Limb (tissue), 2 donors: ENCODE measurements at regions not wholly inside any gene's neighbourhood (a gene's known extent, or its start where the extent isn't known, plus 50 kb on each side); places are given as distances from the start of the nearest gene placed in this dataset.

Experiments used
- DNase-seq, 2 donors: peaks; one replicate each; pipeline ENCODE4 v3.0.0-alpha.2; 2016; ENCODE audit errors: extremely low spot score in 2 of 2

DNA sequence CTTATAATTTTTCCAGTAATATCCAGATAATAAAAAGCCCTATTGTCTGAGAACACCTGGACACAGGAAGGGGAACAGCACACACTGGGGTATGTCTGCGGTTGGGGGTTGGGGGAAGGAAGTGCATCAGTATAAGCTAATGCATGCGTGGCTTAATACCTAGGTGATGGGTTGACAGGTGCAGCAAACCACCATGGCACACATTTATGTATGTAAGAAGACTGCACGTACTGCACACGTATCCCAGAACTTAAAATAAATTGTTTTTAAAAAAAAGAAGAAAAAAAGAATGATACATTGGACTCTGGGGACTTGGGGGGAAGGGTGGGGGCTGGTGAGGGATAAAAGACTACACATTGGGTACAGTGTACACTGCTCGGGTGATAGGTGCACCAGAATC, 144.9 kb upstream of the C1orf174 start:
- no peak for DNase-seq

GRCh38 chr1:4045397-4046010, 145.4 kb upstream of the C1orf174 start:
- DNase-seq = peak in 1 of 2 donors; percentile 4

GRCh38 chr1:4046836-4047461, 146.9 kb upstream of the C1orf174 start:
- peak in 1 of 2 donors; percentile 9 for DNase-seq

DNA sequence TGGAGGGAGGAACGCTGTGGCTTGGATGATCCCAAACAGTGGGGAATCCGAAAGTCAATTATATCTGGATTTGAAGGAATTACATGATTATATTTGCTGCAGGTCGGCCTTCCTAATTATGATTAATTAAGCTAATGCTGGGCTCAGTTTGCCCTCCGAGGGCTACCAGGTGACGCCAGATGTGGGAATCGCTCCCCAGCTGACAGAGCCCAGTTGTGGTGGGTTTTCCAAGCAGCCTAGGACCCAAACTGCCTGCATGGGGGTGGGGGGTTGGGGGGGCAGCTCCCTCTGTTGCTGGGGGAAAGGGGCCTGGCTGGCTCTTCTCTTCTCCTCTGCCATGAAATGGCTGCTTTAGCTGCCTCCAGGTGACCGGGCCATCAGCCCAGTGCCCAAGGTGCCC, 147.6 kb upstream of the C1orf174 start:
- no peak for DNase-seq

- DNase-seq = peak in 1 of 2 donors; percentile 38
Observed at GRCh38 chr1:4048076-4048475, 148.0 kb upstream of the C1orf174 start.

- peak in 1 of 2 donors; percentile 18 for DNase-seq
Observed at GRCh38 chr1:4048921-4049320, 148.8 kb upstream of the C1orf174 start.

- DNase-seq = peak in 1 of 2 donors; percentile 9
Observed at GRCh38 chr1:4050998-4051397, 150.9 kb upstream of the C1orf174 start.

DNA sequence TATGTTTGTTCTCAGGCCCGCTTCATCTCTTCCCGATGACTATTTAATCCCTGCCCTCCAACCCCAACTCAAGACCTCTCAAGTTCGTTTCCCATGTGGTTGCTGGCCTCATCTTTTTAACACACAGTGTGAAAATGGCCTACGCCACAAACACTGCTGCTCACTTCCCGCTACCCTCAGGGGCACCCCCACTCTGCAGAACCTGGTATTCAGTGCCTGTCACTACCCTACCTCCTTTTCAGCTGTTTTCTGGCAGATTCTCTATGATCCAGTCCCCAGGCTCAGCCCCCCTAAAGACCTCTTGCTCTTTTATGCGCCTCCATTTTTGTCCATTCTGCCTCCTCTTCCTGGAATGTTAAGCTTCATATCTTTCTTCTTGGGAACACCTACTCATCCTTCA, 152.6 kb upstream of the C1orf174 start:
- peak in 1 of 2 donors; percentile 8 for DNase-seq

GRCh38 chr1:4053160-4053748, 153.2 kb upstream of the C1orf174 start:
- DNase-seq = peak in 1 of 2 donors; percentile 11

DNA sequence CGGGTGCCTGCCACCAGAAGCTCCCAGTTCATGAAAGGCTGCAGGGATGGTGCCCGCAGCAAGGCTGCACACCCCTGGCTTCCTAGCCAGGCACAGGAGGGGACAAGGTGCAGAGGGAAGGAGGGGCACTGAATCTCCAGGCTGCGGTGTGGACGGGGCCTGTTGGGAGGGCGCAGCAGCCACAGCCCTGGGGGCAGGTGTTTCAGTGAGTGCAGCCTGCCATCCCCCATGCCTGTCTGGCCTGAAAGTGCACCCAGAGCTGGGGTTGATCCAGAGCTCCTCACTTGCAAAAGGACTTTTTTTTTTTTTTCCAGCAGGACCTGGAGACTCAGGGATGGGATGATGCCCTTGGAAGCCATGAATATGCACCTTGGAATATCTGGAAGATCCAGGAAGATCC, 153.7 kb upstream of the C1orf174 start:
- peak in 1 of 2 donors; percentile 14 for DNase-seq

GRCh38 chr1:4055294-4055967, 155.4 kb upstream of the C1orf174 start:
- DNase-seq = peak in 1 of 2 donors; percentile 11

DNA sequence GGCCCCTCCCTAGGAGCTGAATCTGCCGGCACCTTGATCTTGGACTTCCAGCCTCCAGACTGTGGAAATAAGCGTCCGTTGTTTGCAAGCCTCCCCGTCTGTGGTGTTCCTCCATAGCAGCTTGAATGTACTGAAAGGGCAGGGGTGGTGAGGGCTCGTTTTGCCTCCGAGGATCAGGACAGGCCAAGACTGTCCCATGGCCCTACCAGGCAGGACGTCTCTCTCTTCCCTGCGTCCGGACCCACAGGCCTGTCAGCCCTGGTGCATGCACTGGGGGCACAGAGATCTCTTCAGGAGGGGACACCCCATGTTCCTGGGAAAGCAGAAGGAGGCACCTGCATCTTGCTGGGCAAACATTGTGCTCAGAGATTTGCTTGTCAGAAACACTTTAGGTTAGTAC, 156.3 kb upstream of the C1orf174 start:
- peak in 1 of 2 donors; percentile 1 for DNase-seq

DNA sequence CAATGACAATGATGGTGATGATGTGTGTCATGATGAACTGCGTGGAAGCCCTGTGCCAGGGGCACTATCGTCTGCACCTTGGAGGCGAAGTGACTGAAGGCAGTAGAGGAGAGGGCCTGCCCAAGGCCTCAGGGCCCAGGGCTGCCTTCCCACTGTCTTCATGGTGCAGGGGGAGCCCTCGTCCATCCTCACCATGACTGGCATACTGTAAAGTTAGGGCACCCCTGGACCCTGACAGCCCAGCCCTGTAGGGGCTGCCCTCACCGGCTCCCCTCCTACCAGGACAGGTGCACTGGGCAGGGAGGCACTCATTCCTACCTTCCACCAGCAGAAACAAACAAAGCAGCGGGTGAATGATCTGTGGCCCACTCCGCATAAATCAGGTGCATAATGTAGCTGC, 156.9 kb upstream of the C1orf174 start:
- DNase-seq = peak in 1 of 2 donors; percentile 13

GRCh38 chr1:4057603-4058002, 157.5 kb upstream of the C1orf174 start:
- peak in 1 of 2 donors; percentile 16 for DNase-seq

- DNase-seq = peak in 1 of 2 donors; percentile 14
Observed at GRCh38 chr1:4058122-4058521, 158.1 kb upstream of the C1orf174 start.

DNA sequence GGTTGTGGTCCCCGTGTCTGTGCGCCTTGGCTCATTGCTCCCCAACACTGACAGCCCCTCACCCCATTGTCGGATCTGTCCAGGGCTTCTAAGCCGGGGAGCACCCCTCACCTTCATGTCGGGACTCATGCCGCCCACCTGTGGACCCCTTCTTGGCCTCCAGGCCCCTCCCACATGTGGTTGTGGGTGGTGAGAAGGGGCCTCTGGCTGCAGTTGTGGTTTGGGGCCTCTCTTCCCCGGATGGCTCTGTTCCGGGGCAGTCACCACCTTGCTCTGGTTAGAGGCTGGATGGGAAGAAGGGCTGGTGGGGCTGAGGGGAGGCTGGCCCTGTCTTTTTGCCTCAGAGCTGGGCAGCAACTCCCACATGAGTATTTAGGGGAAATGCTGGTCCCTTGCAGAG, 158.6 kb upstream of the C1orf174 start:
- peak in 1 of 2 donors; percentile 15 for DNase-seq

DNA sequence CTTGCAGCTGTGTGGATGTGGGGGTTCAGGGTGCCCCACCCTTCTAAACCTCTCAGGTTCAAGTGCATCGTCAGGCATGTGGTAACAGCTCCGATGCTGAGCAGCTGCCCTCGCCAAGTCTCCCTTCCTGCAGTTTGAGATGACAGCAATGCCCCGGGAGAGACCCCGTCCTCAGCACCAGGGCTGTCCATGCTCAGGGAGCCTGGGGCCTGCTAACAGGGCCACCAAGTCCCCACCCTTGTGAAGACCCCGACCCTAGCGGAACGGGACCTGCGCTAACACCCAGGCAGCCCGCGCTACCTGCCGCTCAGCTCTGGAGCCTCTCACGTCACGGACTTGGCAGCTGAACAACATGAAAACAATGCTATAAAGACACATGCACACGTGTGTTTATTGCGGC, 159.2 kb upstream of the C1orf174 start:
- DNase-seq = no peak

DNA sequence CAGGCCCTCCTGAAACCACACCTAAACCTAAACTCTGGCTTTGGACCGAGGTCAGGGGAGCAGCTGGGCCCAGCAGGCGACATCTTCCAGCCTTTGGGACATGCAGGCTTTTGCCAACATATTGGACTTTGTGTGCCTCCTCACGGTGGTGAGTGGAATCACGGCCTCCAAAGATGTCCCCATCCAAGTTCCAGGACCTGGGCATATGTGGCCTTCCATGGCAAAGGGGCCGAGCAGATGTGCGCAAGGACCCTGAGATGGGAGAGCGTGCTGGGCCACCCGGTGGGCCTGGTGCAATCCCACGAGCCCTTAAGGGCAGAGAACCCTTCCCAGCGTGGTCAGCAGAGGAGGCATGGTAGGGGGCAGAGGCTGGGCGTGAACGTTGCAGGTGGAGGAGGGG, 160.8 kb upstream of the C1orf174 start:
- DNase-seq = peak in 1 of 2 donors; percentile 12

DNA sequence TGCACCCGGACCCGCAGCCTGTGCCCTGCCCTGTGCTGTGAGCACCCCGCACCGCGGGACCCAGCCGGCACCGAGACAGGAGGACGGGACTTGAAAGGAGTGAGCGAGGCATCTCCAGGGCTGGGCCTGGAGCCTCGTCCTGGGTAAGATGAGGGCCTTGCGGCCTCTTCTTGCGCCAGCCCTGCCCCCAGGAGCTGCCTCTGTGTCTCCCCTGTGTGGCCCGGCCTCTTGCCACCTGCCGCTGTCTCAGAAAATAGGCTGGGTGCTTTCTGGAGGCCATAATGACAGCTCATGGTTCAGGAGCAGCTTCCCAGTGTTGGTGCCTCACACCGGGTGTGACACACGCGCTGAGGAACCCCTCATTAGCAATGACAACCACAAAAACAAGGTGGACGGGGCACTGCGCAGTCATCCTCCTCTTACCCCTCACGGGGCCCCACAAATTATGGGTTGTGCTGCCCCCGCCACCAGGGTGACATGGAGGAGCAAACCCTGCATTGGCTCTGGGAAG, 161.5 kb upstream of the C1orf174 start:
- peak in 1 of 2 donors; percentile 16 for DNase-seq

DNA sequence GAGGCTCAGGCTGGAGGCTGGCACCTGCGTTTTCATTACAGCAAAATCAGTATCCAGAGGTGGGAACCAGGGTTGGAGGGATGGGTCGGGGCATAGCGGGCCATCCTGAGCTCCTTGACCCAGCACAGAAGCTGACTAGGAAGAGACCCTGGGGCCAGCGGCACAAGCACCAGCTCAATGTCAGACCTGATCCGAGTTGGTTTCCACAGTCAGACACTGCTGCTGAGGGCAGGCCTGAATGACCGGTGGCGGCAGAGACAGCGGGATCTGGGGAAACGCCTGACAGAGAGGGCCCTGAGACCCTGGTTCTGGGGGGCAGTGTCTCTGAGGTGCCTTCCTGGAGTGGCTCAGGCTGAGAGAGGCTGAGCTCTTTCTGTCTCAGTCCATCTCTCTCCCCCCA, 162.0 kb upstream of the C1orf174 start:
- DNase-seq = no peak

GRCh38 chr1:4062560-4062959, 162.5 kb upstream of the C1orf174 start:
- no peak for DNase-seq

DNA sequence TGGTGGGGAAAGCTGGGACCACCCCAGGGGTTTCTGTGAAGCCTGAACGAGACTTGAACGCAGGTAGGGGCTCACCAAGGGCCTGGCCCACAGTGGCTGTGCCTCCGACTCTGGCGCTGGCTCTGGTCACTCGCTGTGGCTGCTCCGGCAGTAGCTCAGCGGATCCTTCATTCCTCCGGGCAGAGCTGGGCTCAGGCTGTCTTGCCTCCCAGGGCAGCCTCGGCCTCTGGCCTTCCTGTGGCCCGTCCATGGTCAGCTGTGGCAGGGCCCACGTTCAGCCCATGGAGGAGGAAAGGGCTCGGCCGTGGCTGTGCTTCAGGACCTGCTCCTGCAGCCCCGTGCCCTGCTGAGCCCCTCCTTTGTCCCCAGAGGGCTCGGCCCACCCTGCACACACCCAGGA, 162.9 kb upstream of the C1orf174 start:
- DNase-seq = no peak
